HEK293 (cell line): ENCODE measurements at regions not wholly inside any gene's neighbourhood (a gene's known extent, or its start where the extent isn't known, plus 50 kb on each side); places are given as distances from the start of the nearest gene placed in this dataset.

ENCODE experiments used
- EGR2 ChIP-seq: fragments of 450-650 bp; formaldehyde crosslinking; IDR thresholded peaks from 2 replicates; pipeline ENCODE4 v1.5.1; 2016; ENCODE audit warnings: low read depth, missing biosample characterization, missing genetic modification characterization
- GLIS2 ChIP-seq: fragments of 450-650 bp; formaldehyde crosslinking; IDR thresholded peaks from 2 replicates; pipeline ENCODE4 v1.5.1; 2016; ENCODE audit warnings: missing biosample characterization, missing genetic modification characterization
- HOXD13 ChIP-seq: sonication (generic); formaldehyde crosslinking; IDR thresholded peaks from 2 replicates; pipeline ENCODE4 v1.8.0; 2022; ENCODE audit warnings: missing genetic modification reagents, borderline replicate concordance
- IKZF3 ChIP-seq: fragments of 450-650 bp; IDR thresholded peaks from 2 replicates; pipeline ENCODE4 v1.5.0; 2018; ENCODE audit warnings: missing biosample characterization, mild to moderate bottlenecking, missing genetic modification characterization, moderate library complexity
- MEIS1 ChIP-seq: sonication (generic); formaldehyde crosslinking; IDR thresholded peaks from 2 replicates; pipeline ENCODE4 v1.8.1; 2022; ENCODE audit warnings: missing genetic modification reagents, mild to moderate bottlenecking, borderline replicate concordance
- PBX3 ChIP-seq: sonication (generic); formaldehyde crosslinking; IDR thresholded peaks from 2 replicates; pipeline ENCODE4 v1.8.1; 2022; ENCODE audit warnings: mild to moderate bottlenecking, moderate library complexity, missing genetic modification reagents
- RBAK ChIP-seq: fragments of 450-650 bp; formaldehyde crosslinking; IDR thresholded peaks from 2 replicates; pipeline ENCODE4 v1.5.1; 2016; ENCODE audit warnings: missing biosample characterization, missing genetic modification characterization
- REST ChIP-seq: fragments of 450-650 bp; formaldehyde crosslinking; IDR thresholded peaks from 2 replicates; pipeline ENCODE4 v1.5.1; 2016; ENCODE audit warnings: missing biosample characterization, missing genetic modification characterization
- SCRT1 ChIP-seq: fragments of 450-650 bp; formaldehyde crosslinking; IDR thresholded peaks from 2 replicates; pipeline ENCODE4 v1.5.1; 2016; ENCODE audit warnings: missing biosample characterization, missing genetic modification characterization, borderline replicate concordance
- SP2 ChIP-seq: fragments of 450-650 bp; formaldehyde crosslinking; IDR thresholded peaks from 2 replicates; pipeline ENCODE4 v1.5.1; 2016; ENCODE audit warnings: missing biosample characterization, missing genetic modification characterization
- WT1 ChIP-seq: fragments of 450-650 bp; formaldehyde crosslinking; IDR thresholded peaks from 2 replicates; pipeline ENCODE4 v1.5.1; 2016; ENCODE audit warnings: missing biosample characterization, missing genetic modification characterization
- ZFP69B ChIP-seq: fragments of 450-650 bp; formaldehyde crosslinking; IDR thresholded peaks from 2 replicates; pipeline ENCODE4 v1.5.1; 2016; ENCODE audit warnings: missing biosample characterization, missing genetic modification characterization
- ZNF133 ChIP-seq: fragments of 450-650 bp; formaldehyde crosslinking; IDR thresholded peaks from 2 replicates; pipeline ENCODE4 v1.5.1; 2016; ENCODE audit warnings: missing biosample characterization, missing genetic modification characterization
- ZNF138 ChIP-seq: fragments of 450-650 bp; formaldehyde crosslinking; IDR thresholded peaks from 2 replicates; pipeline ENCODE4 v1.5.1; 2016; ENCODE audit warnings: missing biosample characterization, missing genetic modification characterization, borderline replicate concordance
- ZNF140 ChIP-seq: fragments of 450-650 bp; formaldehyde crosslinking; IDR thresholded peaks from 2 replicates; pipeline ENCODE4 v1.5.1; 2016; ENCODE audit warnings: missing biosample characterization, missing genetic modification characterization
- ZNF174 ChIP-seq: fragments of 450-650 bp; formaldehyde crosslinking; IDR thresholded peaks from 2 replicates; pipeline ENCODE4 v1.5.0; 2017; ENCODE audit warnings: missing biosample characterization, mild to moderate bottlenecking, missing genetic modification characterization
- ZNF280D ChIP-seq: fragments of 450-650 bp; formaldehyde crosslinking; IDR thresholded peaks from 2 replicates; pipeline ENCODE4 v1.5.1; 2016; ENCODE audit warnings: missing biosample characterization, missing genetic modification characterization
- ZNF366 ChIP-seq: fragments of 450-650 bp; formaldehyde crosslinking; conservative IDR thresholded peaks from 2 replicates; pipeline ENCODE4 v1.5.1; 2016; ENCODE audit warnings: missing biosample characterization, missing genetic modification characterization
- ZNF404 ChIP-seq: fragments of 450-650 bp; formaldehyde crosslinking; IDR thresholded peaks from 2 replicates; pipeline ENCODE4 v1.5.1; 2017; ENCODE audit warnings: missing biosample characterization, missing genetic modification characterization
- ZNF423 ChIP-seq: fragments of 450-650 bp; formaldehyde crosslinking; IDR thresholded peaks from 2 replicates; pipeline ENCODE4 v1.5.1; 2016; ENCODE audit warnings: missing biosample characterization, missing genetic modification characterization
- ZNF514 ChIP-seq: fragments of 450-650 bp; formaldehyde crosslinking; IDR thresholded peaks from 2 replicates; pipeline ENCODE4 v1.5.1; 2016; ENCODE audit warnings: missing biosample characterization, missing genetic modification characterization
- ZNF548 ChIP-seq: fragments of 450-650 bp; formaldehyde crosslinking; IDR thresholded peaks from 2 replicates; pipeline ENCODE4 v1.5.1; 2016; ENCODE audit warnings: missing biosample characterization, missing genetic modification characterization
- ZNF558 ChIP-seq: fragments of 450-650 bp; formaldehyde crosslinking; IDR thresholded peaks from 2 replicates; pipeline ENCODE4 v1.5.1; 2016; ENCODE audit warnings: missing biosample characterization, missing genetic modification characterization
- ZNF626 ChIP-seq: fragments of 450-650 bp; sonication (Bioruptor Pico); formaldehyde crosslinking; IDR thresholded peaks from 2 replicates; pipeline ENCODE4 v1.5.1; 2018; ENCODE audit warnings: missing biosample characterization, missing genetic modification characterization, inconsistent platforms
- ZNF664 ChIP-seq: fragments of 450-650 bp; formaldehyde crosslinking; IDR thresholded peaks from 2 replicates; pipeline ENCODE4 v1.5.1; 2016; ENCODE audit warnings: missing biosample characterization, missing genetic modification characterization
- ZNF792 ChIP-seq: fragments of 450-650 bp; formaldehyde crosslinking; IDR thresholded peaks from 2 replicates; pipeline ENCODE4 v1.5.1; 2016; ENCODE audit warnings: missing biosample characterization, missing genetic modification characterization
- ZNF830 ChIP-seq: fragments of 450-650 bp; IDR thresholded peaks from 2 replicates; pipeline ENCODE4 v1.5.0; 2018; ENCODE audit warnings: missing biosample characterization, missing genetic modification characterization, low read depth, mild to moderate bottlenecking, moderate library complexity
- ZSCAN5A ChIP-seq: fragments of 450-650 bp; formaldehyde crosslinking; IDR thresholded peaks from 2 replicates; pipeline ENCODE4 v1.5.1; 2016; ENCODE audit warnings: missing biosample characterization, missing genetic modification characterization
- TF ChIP-seq, protein P1 (sequence below): fragments of 450-650 bp; formaldehyde crosslinking; IDR thresholded peaks from 2 replicates; pipeline ENCODE4 v1.5.1; 2016; ENCODE audit warnings: missing biosample characterization, missing genetic modification characterization

DNA sequence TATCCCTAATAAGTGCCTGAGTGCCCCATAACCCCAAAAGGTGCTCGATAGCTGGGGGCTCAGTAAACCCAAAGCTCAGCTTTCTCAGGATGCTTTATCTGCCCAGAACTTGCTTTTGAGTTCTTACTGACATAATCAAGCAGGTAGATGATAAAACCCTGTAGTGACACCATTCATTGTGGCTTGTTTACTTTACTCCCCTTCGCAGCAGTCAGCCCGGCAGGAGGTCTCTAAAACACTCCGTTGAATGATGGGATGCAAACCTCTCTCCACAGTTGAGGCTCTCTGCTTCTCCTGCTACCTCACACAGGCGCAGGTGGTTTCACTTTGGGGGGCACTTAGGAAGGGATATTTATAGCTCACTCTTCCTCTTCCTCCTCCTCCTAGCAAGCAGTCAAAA is 349.4 kb downstream of the HLX start (continued):
- TF ChIP-seq ZNF514 (tag by site-specific recombination), result no peak
- no peak for TF ChIP-seq HOXD13
- no peak for TF ChIP-seq ZSCAN5A (tag by site-specific recombination)
- TF ChIP-seq ZNF423 (tag by site-specific recombination), result peak; percentile 58; the same call in 1 of the 2 replicates
- TF ChIP-seq ZFP69B, result no peak
- TF ChIP-seq SP2 (tag by site-specific recombination), result no peak
- TF ChIP-seq ZNF626 (tag by site-specific recombination), result no peak
- no peak for TF ChIP-seq REST (tag by site-specific recombination)
- TF ChIP-seq ZNF366 (tag by site-specific recombination), result no peak
- TF ChIP-seq ZNF830 (tag by site-specific recombination), result no peak
- no peak for TF ChIP-seq ZNF664
- no peak for TF ChIP-seq ZNF548 (tag by site-specific recombination)
- TF ChIP-seq ZNF558 (tag by site-specific recombination), result no peak
- TF ChIP-seq ZNF138 (tag by site-specific recombination), result no peak
- no peak for TF ChIP-seq MEIS1 (CRISPR knock-in tag)
- TF ChIP-seq SCRT1 (tag by site-specific recombination), result no peak
- TF ChIP-seq, protein P1, sequence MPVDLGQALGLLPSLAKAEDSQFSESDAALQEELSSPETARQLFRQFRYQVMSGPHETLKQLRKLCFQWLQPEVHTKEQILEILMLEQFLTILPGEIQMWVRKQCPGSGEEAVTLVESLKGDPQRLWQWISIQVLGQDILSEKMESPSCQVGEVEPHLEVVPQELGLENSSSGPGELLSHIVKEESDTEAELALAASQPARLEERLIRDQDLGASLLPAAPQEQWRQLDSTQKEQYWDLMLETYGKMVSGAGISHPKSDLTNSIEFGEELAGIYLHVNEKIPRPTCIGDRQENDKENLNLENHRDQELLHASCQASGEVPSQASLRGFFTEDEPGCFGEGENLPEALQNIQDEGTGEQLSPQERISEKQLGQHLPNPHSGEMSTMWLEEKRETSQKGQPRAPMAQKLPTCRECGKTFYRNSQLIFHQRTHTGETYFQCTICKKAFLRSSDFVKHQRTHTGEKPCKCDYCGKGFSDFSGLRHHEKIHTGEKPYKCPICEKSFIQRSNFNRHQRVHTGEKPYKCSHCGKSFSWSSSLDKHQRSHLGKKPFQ (tag by site-specific recombination), result no peak
- no peak for TF ChIP-seq ZNF133 (tag by site-specific recombination)
- TF ChIP-seq ZNF174 (tag by site-specific recombination), result no peak
- TF ChIP-seq WT1 (tag by site-specific recombination), result peak; percentile 99
- TF ChIP-seq ZNF280D, result no peak
- TF ChIP-seq ZNF404 (tag by site-specific recombination), result no peak
- TF ChIP-seq EGR2, result no peak
- no peak for TF ChIP-seq PBX3
- no peak for TF ChIP-seq GLIS2 (tag by site-specific recombination)
- no peak for TF ChIP-seq ZNF140 (tag by site-specific recombination)
- TF ChIP-seq ZNF792 (tag by site-specific recombination), result no peak
- TF ChIP-seq IKZF3 (tag by site-specific recombination), result peak; percentile 34; the same call in 1 of the 2 replicates
- TF ChIP-seq RBAK (tag by site-specific recombination), result no peak
